ENCODE measurements at regions not wholly inside any gene's neighbourhood (a gene's known extent, or its start where the extent isn't known, plus 50 kb on each side); places are given as distances from the start of the nearest gene placed in this dataset.

DNA sequence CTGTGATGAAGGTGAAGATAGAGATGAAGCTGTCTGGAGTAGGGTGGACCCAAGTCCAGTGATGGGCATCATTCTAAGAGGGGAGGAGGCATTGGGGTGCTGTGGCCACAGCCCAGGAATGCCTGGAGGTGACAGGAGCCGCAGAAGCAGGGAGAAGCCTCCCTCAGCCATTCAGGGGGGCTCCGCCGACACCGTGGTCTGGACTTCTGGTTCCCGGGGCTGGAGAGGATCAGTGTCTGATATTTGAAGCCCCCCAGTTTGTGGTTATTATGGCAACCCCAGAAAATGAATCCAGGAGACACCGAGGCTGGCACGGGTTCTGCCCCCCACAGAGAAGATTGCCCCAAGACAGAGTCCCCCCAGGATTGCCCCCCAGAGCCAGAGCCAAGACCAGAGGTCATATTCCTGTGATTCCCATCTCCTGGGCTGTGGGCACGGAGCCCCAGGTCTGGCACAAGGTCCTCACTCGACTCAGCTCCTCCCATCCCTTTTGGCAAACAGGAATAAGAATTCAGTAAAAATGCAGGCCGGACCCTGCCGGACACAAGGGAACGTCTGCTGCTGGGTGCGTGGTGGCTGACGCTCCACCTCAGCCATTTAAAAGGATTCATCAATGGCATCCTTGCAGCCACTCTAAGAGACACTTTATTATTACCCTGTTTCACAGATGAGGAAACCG, 116.6 kb downstream of the CPZ start:
- ChIA-PET CTCF (no interaction called here), POLR2A (no interaction called here)
- peaks cover 0 to 2% of the 10 kb centered on the region in 2 donors for H3K27me3 Mint-ChIP-seq
- peaks cover 13 to 17% (median 13%) of the 10 kb centered on the region in 3 donors for H3K9me3 Mint-ChIP-seq
- DNase-seq (peak in 2 of 35 experiments; percentile 3 to 19), ATAC-seq (replicated peaks in 1 of 4) (no peak)
- H3K27me3 ChIP-seq (replicated peaks in 1 of 2; ENCODE audit: control insufficient read depth in 2 of 2, extremely low read depth in 1 of 2, insufficient read depth in 2 of 2, low read length in 1 of 2) = peaks cover 0 to 20% of the 10 kb centered on the region in 2 experiments
- no peaks in the 10 kb centered on the region for H3K4me1 Mint-ChIP-seq
- H3K27ac Mint-ChIP-seq = no peak overlapping the region
- WGBS (ENCODE audit: insufficient coverage) = 89% methylated on average over 13 of the region's 15 CpGs
- no peak overlapping the region for H3K27ac ChIP-seq (ENCODE audit: low read length)
- H3K4me3 ChIP-seq (ENCODE audit: control insufficient read depth in 1 of 2, extremely low read depth in 1 of 2, low read length in 1 of 2) = no peak overlapping the region
- H3K9me3 ChIP-seq = peaks cover 2% of the 10 kb centered on the region
- no peaks in the 10 kb centered on the region for H3K4me1 ChIP-seq (ENCODE audit: control insufficient read depth in 1 of 2, extremely low read depth in 1 of 2, insufficient read depth in 2 of 2, low read length in 2 of 2)
- H3K36me3 ChIP-seq (ENCODE audit: control insufficient read depth in 2 of 2, extremely low read depth in 1 of 2, insufficient read depth in 1 of 2, low read length in 1 of 2) = no peaks in the 10 kb centered on the region
- H3K4me3 Mint-ChIP-seq = no peak overlapping the region
- H3K36me3 Mint-ChIP-seq = no peaks in the 10 kb centered on the region

DNA sequence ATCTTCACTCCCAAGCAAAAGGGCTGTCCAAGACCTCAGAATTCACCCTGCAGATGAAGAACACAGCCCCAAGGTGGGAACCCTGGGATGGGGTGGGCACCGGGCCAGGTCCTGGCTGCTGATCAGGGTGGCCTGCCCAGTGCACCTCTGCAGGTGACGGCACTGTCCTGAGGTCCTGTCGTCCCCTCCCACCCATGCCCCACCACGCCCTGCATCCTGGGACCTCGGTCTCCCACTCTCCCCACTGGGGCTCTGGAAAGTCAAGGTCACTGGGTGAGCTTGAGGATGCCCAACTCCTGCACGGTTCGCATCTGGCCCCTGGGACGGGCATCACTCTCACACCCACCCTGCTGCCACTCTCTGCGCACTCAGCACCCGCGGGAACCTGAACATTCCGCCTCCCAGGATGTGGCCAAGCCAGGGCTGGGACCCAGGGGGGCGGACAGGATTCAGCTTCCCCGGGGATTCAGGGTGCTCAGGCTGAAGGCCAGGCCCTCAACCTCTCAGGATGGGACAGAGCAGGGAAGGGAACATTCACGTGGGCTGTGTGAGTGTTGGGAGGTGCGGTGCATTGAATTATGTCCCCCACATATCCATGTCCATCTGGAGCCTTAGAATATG, 115.9 kb downstream of the CPZ start:
- Mint-ChIP-seq H3K27ac (no peak overlapping the region), H3K36me3 (no peaks in the 10 kb centered on the region), H3K9me3 (peaks cover 10 to 14% (median 12%) of the 10 kb centered on the region in 3 donors), H3K4me1 (no peaks in the 10 kb centered on the region), H3K4me3 (no peak overlapping the region), H3K27me3 (peaks cover 0 to 2% of the 10 kb centered on the region in 2 donors)
- DNase-seq = peak in 2 of 35 experiments; percentile 2
- no peak for ATAC-seq (replicated peaks in 1 of 4)
- ChIA-PET CTCF (no interaction called here), POLR2A (no interaction called here)
- 62% methylated on average over 6 of the region's 16 CpGs for WGBS (ENCODE audit: insufficient coverage)
- Histone ChIP-seq H3K4me1 (ENCODE audit: control insufficient read depth in 1 of 2, extremely low read depth in 1 of 2, insufficient read depth in 2 of 2, low read length in 2 of 2) (no peaks in the 10 kb centered on the region), H3K9me3 (peaks cover 2% of the 10 kb centered on the region), H3K27ac (ENCODE audit: low read length) (no peak overlapping the region), H3K36me3 (ENCODE audit: control insufficient read depth in 2 of 2, extremely low read depth in 1 of 2, insufficient read depth in 1 of 2, low read length in 1 of 2) (no peaks in the 10 kb centered on the region), H3K4me3 (ENCODE audit: control insufficient read depth in 1 of 2, extremely low read depth in 1 of 2, low read length in 1 of 2) (no peak overlapping the region), H3K27me3 (replicated peaks in 1 of 2; ENCODE audit: control insufficient read depth in 2 of 2, extremely low read depth in 1 of 2, insufficient read depth in 2 of 2, low read length in 1 of 2) (peaks cover 0 to 25% of the 10 kb centered on the region in 2 experiments)

DNA sequence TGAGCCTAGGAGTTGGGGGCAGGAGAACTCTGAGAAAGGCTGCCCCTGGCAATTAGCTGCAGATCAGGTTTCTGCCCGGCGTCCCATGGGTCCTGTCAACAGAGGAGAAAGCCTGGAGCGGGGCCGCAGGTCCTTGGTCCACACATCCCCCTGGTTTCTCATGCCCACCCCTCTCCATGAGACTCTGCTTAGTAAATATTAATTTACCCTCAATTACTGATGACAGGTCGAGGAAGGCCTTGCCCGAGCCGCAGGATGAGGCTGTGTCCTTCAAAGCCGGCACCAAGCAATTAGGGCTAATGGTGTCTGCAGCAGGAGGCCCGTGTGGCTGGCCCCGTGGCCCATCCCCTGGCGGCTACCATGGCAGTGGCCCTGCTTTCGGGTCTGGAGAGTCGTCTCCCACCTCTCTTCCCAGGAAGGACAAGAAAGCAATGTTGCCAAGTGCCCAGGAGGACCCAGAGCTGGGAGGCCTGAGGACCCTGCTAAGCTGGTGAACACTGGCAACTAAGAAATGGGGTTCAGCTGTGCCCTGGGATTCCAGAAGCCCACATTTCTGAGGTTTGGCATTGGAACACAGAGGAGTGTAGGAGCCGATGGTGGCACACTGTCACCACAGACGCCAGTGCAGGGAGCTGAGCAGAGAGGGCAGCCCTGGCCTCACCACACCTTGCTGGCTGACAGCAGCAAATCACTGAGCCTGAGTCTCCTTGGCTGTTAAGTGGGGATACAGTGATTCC, 114.6 kb downstream of the CPZ start:
- WGBS (ENCODE audit: insufficient coverage) = 67% methylated on average over 13 of the region's 15 CpGs

DNA sequence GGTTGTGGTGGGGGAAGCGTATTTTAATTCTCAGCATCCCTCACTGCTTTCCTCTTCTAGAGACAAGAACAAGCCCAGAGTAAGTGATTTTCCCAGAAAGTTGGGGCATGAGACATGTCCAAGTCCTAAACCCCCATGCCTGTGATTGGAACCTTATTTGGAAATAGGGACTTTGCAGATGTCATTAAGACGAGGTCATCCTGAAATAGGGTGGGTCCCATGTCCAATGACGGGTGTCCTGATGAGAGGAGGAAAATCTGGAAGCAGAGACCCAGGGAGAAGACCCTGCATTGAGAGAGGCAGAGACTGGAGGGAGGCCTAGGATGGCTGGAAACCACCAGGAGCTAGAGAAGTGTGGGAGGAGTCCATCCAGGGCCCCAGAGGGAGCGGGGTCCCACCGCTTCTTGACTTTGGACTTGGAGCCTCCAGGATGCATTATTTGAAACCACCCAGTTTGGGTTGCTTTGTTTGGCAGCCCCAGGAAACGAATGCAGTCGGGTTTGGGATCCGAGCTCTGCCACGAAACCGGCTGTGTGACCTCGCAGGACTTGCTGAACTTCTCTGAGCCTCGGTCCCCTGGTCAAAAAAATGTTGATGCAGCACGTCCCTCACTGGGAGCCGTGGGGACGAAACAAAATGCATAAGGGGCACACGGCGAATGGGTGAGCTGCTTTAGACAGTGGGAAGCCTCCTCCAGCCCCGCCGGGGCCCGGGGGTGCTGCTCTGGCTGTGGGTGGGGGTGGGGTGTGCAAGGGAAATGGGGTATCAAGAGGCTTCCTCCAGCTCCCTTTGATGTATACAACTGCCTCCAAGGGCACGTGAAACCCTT, 113.9 kb downstream of the CPZ start:
- H3K36me3 Mint-ChIP-seq = no peaks in the 10 kb centered on the region
- H3K4me3 ChIP-seq (ENCODE audit: control insufficient read depth in 1 of 2, extremely low read depth in 1 of 2, low read length in 1 of 2) = no peak overlapping the region
- no peaks in the 10 kb centered on the region for H3K9me3 Mint-ChIP-seq
- no peaks in the 10 kb centered on the region for H3K9me3 ChIP-seq
- peaks cover 0 to 2% of the 10 kb centered on the region in 2 donors for H3K27me3 Mint-ChIP-seq
- DNase-seq (peak in 2 of 35 experiments; percentile 1 to 2), ATAC-seq (replicated peaks in 1 of 4) (no peak)
- no peaks in the 10 kb centered on the region for H3K4me1 ChIP-seq (ENCODE audit: control insufficient read depth in 1 of 2, extremely low read depth in 1 of 2, insufficient read depth in 2 of 2, low read length in 2 of 2)
- 47% methylated on average over 17 of the region's 21 CpGs for WGBS (ENCODE audit: insufficient coverage)
- ChIA-PET CTCF (no interaction called here), POLR2A (no interaction called here)
- H3K36me3 ChIP-seq (ENCODE audit: control insufficient read depth in 2 of 2, extremely low read depth in 1 of 2, insufficient read depth in 1 of 2, low read length in 1 of 2) = no peaks in the 10 kb centered on the region
- H3K4me3 Mint-ChIP-seq = no peak overlapping the region
- H3K4me1 Mint-ChIP-seq = no peaks in the 10 kb centered on the region
- no peak overlapping the region for H3K27ac ChIP-seq (ENCODE audit: low read length)
- H3K27me3 ChIP-seq (replicated peaks in 1 of 2; ENCODE audit: control insufficient read depth in 2 of 2, extremely low read depth in 1 of 2, insufficient read depth in 2 of 2, low read length in 1 of 2) = peaks cover 0 to 31% of the 10 kb centered on the region in 2 experiments
- no peak overlapping the region for H3K27ac Mint-ChIP-seq

More for the DNA sequence above, 114.6 kb downstream of the CPZ start:
- Histone ChIP-seq H3K27me3 (replicated peaks in 1 of 2; ENCODE audit: control insufficient read depth in 2 of 2, extremely low read depth in 1 of 2, insufficient read depth in 2 of 2, low read length in 1 of 2) (peaks cover 0 to 28% of the 10 kb centered on the region in 2 experiments), H3K27ac (ENCODE audit: low read length) (no peak overlapping the region), H3K36me3 (ENCODE audit: control insufficient read depth in 2 of 2, extremely low read depth in 1 of 2, insufficient read depth in 1 of 2, low read length in 1 of 2) (no peaks in the 10 kb centered on the region), H3K4me1 (ENCODE audit: control insufficient read depth in 1 of 2, extremely low read depth in 1 of 2, insufficient read depth in 2 of 2, low read length in 2 of 2) (no peaks in the 10 kb centered on the region), H3K9me3 (peaks cover 2% of the 10 kb centered on the region), H3K4me3 (ENCODE audit: control insufficient read depth in 1 of 2, extremely low read depth in 1 of 2, low read length in 1 of 2) (no peak overlapping the region)
- H3K27ac Mint-ChIP-seq = no peak overlapping the region
- ChIA-PET CTCF (no interaction called here), POLR2A (no interaction called here)
- H3K9me3 Mint-ChIP-seq = peaks cover 0 to under 1% (median 0%) of the 10 kb centered on the region in 3 donors
- H3K4me3 Mint-ChIP-seq = no peak overlapping the region
- H3K4me1 Mint-ChIP-seq = no peaks in the 10 kb centered on the region
- peaks cover 0 to 2% of the 10 kb centered on the region in 2 donors for H3K27me3 Mint-ChIP-seq
- no peaks in the 10 kb centered on the region for H3K36me3 Mint-ChIP-seq
- ATAC-seq (replicated peaks in 1 of 4) = no peak
- DNase-seq = peak in 2 of 35 experiments; percentile 3 to 9

DNA sequence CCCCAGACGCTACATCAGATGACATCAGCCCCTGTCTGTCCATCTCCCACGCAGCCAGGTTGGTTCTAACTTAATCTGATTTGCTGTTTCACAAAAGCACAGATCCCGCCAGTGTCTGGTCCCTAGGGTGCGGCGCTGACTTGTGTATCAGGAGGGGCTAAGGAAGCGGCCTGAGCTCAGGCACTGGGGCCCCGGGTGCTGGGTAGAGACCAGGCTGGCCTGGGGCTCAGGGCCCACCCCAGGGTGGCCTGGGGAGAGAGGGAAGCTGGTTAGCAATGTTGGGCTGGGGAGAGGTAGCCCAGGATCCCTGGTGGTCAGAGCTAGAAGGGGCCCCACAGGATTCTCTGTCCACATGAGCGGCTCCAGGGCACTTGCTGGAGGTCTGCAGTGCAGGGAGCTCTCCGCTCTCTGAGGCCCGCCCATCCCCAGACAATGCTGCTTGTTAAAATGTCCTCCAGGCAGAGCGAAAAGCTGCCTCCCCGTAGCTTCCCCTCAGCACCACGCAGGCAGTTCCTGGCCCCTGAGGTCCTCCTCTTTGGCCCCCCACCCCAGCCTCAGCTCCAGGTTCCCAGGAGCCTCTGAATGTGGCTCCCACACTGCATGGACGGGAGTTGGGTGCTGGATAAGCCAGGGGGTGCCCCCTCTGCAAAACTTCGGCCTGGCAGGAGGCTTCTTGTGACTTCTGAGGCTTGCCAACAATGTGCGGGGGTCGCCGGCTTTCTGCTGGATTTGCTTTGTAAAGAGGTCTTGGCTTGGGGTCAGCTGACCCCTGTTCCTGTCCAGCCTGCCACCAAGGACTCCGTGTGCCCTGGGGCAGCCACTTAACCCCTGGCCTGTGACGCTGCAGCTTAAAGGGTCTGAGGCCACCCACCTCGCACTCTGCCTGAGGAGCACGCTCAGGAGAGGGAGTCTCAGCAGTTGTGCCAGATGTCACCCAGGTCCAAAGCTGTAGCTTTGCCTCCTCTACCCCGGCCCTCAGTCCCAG, 112.9 kb downstream of the CPZ start:
- CTCF ChIA-PET = no interaction called here
- POLR2A ChIA-PET = no interaction called here

More for the DNA sequence above, 112.9 kb downstream of the CPZ start:
- Mint-ChIP-seq H3K9me3 (no peaks in the 10 kb centered on the region), H3K27me3 (peaks cover 0 to 2% of the 10 kb centered on the region in 2 donors), H3K4me3 (no peak overlapping the region), H3K36me3 (no peaks in the 10 kb centered on the region), H3K4me1 (no peaks in the 10 kb centered on the region), H3K27ac (no peak overlapping the region)
- H3K4me3 ChIP-seq (ENCODE audit: control insufficient read depth in 1 of 2, extremely low read depth in 1 of 2, low read length in 1 of 2) = no peak overlapping the region
- no peaks in the 10 kb centered on the region for H3K4me1 ChIP-seq (ENCODE audit: control insufficient read depth in 1 of 2, extremely low read depth in 1 of 2, insufficient read depth in 2 of 2, low read length in 2 of 2)
- WGBS (ENCODE audit: insufficient coverage) = 75% methylated on average over 20 of the region's 23 CpGs
- H3K36me3 ChIP-seq (ENCODE audit: control insufficient read depth in 2 of 2, extremely low read depth in 1 of 2, insufficient read depth in 1 of 2, low read length in 1 of 2) = no peaks in the 10 kb centered on the region
- H3K27ac ChIP-seq (ENCODE audit: low read length) = no peak overlapping the region
- ATAC-seq (replicated peaks in 1 of 4) = no peak
- H3K27me3 ChIP-seq (replicated peaks in 1 of 2; ENCODE audit: control insufficient read depth in 2 of 2, extremely low read depth in 1 of 2, insufficient read depth in 2 of 2, low read length in 1 of 2) = peaks cover 0 to 31% of the 10 kb centered on the region in 2 experiments
- no peaks in the 10 kb centered on the region for H3K9me3 ChIP-seq
- DNase-seq = peak in 2 of 35 experiments; percentile 7 to 17
